ENCODE measurements at regions not wholly inside any gene's neighbourhood (a gene's known extent, or its start where the extent isn't known, plus 50 kb on each side); places are given as distances from the start of the nearest gene placed in this dataset.
"Not testable (repeated sequence)": the region's sequence is repeated elsewhere in the genome, so short reads cannot be mapped to it uniquely, and the experiment has no call there.

GRCh38 chr11:19429108-19429760 lies 188.5 kb upstream of the E2F8 start:
- DNase-seq, result no peak

- no peak for DNase-seq
Observed at GRCh38 chr11:19428206-19429002, 187.7 kb upstream of the E2F8 start.

- DNase-seq, result no peak
Observed at GRCh38 chr11:19426756-19427403, 186.1 kb upstream of the E2F8 start.

- no peak for DNase-seq
Observed at GRCh38 chr11:19426011-19426755, 185.4 kb upstream of the E2F8 start.

GRCh38 chr11:19422276-19422675 lies 181.5 kb upstream of the E2F8 start:
- no peak for DNase-seq

GRCh38 chr11:19420868-19421533 lies 180.3 kb upstream of the E2F8 start:
- no peak for DNase-seq

- DNase-seq, result no peak
Observed at GRCh38 chr11:19419808-19420207, 179.1 kb upstream of the E2F8 start.

- DNase-seq, result no peak
Observed at GRCh38 chr11:19419021-19419750, 178.4 kb upstream of the E2F8 start.

GRCh38 chr11:19418221-19418620 lies 177.5 kb upstream of the E2F8 start:
- DNase-seq, result no peak

GRCh38 chr11:19412070-19412469 lies 171.3 kb upstream of the E2F8 start:
- DNase-seq, result not testable (repeated sequence)

GRCh38 chr11:19410032-19410431 lies 169.3 kb upstream of the E2F8 start:
- DNase-seq, result no peak

GRCh38 chr11:19409307-19409706 lies 168.6 kb upstream of the E2F8 start:
- no peak for DNase-seq

- DNase-seq, result no peak
Observed at GRCh38 chr11:19407677-19408270, 167.0 kb upstream of the E2F8 start.

- DNase-seq, result no peak
Observed at GRCh38 chr11:19405966-19406365, 165.2 kb upstream of the E2F8 start.

GRCh38 chr11:19404787-19405186 lies 164.0 kb upstream of the E2F8 start:
- DNase-seq, result no peak

GRCh38 chr11:19403196-19403895 lies 162.6 kb upstream of the E2F8 start:
- DNase-seq, result no peak

GRCh38 chr11:19400296-19400695 lies 159.6 kb upstream of the E2F8 start:
- no peak for DNase-seq

- no peak for DNase-seq
Observed at GRCh38 chr11:19398772-19399527, 158.2 kb upstream of the E2F8 start.

GRCh38 chr11:19398273-19398672 lies 157.5 kb upstream of the E2F8 start:
- DNase-seq, result no peak

GRCh38 chr11:19395050-19395449 lies 154.3 kb upstream of the E2F8 start:
- DNase-seq, result no peak
